ENCODE measurements at regions not wholly inside any gene's neighbourhood (a gene's known extent, or its start where the extent isn't known, plus 50 kb on each side); places are given as distances from the start of the nearest gene placed in this dataset.

GRCh38 chr12:94815958-94816357, 165.6 kb upstream of the TMCC3 start:
- Histone ChIP-seq H3K4me1 (no peaks in the 10 kb centered on the region), H3K4me3 (no peak overlapping the region), H3K27me3 (no peaks in the 10 kb centered on the region), H3K9me3 (no peaks in the 10 kb centered on the region), H3K27ac (no peak overlapping the region), H3K36me3 (no peaks in the 10 kb centered on the region)
- intact Hi-C loops (cut with DNase I): no loop called here
- no peak for TF ChIP-seq POLR2AphosphoS5 (IDR thresholded peaks at IDR 0.05; ENCODE audit: insufficient read depth in 1 of 2, low read depth in 1 of 2)
- TF ChIP-seq CTCF (IDR thresholded peaks at IDR 0.05): no peak
- TF ChIP-seq POLR2A (IDR thresholded peaks at IDR 0.05): no peak
- no peak for DNase-seq (ENCODE audit: extremely low spot score in 2 of 2)

- DNase-seq (ENCODE audit: extremely low spot score in 2 of 2): no peak
- Histone ChIP-seq H3K36me3 (no peaks in the 10 kb centered on the region), H3K4me1 (no peaks in the 10 kb centered on the region), H3K27ac (no peak overlapping the region), H3K9me3 (no peaks in the 10 kb centered on the region), H3K4me3 (no peak overlapping the region), H3K27me3 (no peaks in the 10 kb centered on the region)
- no peak for TF ChIP-seq POLR2AphosphoS5 (IDR thresholded peaks at IDR 0.05; ENCODE audit: insufficient read depth in 1 of 2, low read depth in 1 of 2)
- no peak for TF ChIP-seq POLR2A (IDR thresholded peaks at IDR 0.05)
- no peak for TF ChIP-seq CTCF (IDR thresholded peaks at IDR 0.05)
- intact Hi-C loops (cut with DNase I): no loop called here
These were observed 165.1 kb upstream of the TMCC3 start for GRCh38 chr12:94815450-94815849.

GRCh38 chr12:94813314-94813713, 163.0 kb upstream of the TMCC3 start:
- Histone ChIP-seq H3K4me3 (no peak overlapping the region), H3K27me3 (no peaks in the 10 kb centered on the region), H3K36me3 (no peaks in the 10 kb centered on the region), H3K9me3 (no peaks in the 10 kb centered on the region), H3K27ac (no peak overlapping the region), H3K4me1 (no peaks in the 10 kb centered on the region)
- intact Hi-C loops (cut with DNase I): no loop called here
- DNase-seq (ENCODE audit: extremely low spot score in 2 of 2): no peak
- TF ChIP-seq CTCF (IDR thresholded peaks at IDR 0.05): no peak
- no peak for TF ChIP-seq POLR2AphosphoS5 (IDR thresholded peaks at IDR 0.05; ENCODE audit: insufficient read depth in 1 of 2, low read depth in 1 of 2)
- no peak for TF ChIP-seq POLR2A (IDR thresholded peaks at IDR 0.05)

- TF ChIP-seq POLR2A (IDR thresholded peaks at IDR 0.05) (no peak), POLR2AphosphoS5 (IDR thresholded peaks at IDR 0.05; ENCODE audit: insufficient read depth in 1 of 2, low read depth in 1 of 2) (no peak), CTCF (IDR thresholded peaks at IDR 0.05) (no peak)
- Histone ChIP-seq H3K4me3 (no peak overlapping the region), H3K9me3 (no peaks in the 10 kb centered on the region), H3K27ac (no peak overlapping the region), H3K4me1 (no peaks in the 10 kb centered on the region), H3K27me3 (no peaks in the 10 kb centered on the region), H3K36me3 (no peaks in the 10 kb centered on the region)
- no peak for DNase-seq (ENCODE audit: extremely low spot score in 2 of 2)
- intact Hi-C loops (cut with DNase I): no loop called here
These were observed 162.0 kb upstream of the TMCC3 start for GRCh38 chr12:94812345-94812744.

GRCh38 chr12:94811611-94812010, 161.3 kb upstream of the TMCC3 start:
- intact Hi-C loops (cut with DNase I): no loop called here
- no peak for DNase-seq (ENCODE audit: extremely low spot score in 2 of 2)
- TF ChIP-seq POLR2A (IDR thresholded peaks at IDR 0.05): no peak
- no peak for TF ChIP-seq CTCF (IDR thresholded peaks at IDR 0.05)
- TF ChIP-seq POLR2AphosphoS5 (IDR thresholded peaks at IDR 0.05; ENCODE audit: insufficient read depth in 1 of 2, low read depth in 1 of 2): no peak
- Histone ChIP-seq H3K27ac (no peak overlapping the region), H3K27me3 (no peaks in the 10 kb centered on the region), H3K36me3 (no peaks in the 10 kb centered on the region), H3K9me3 (no peaks in the 10 kb centered on the region), H3K4me3 (no peak overlapping the region), H3K4me1 (no peaks in the 10 kb centered on the region)
